Lung (tissue), 11 donors: ENCODE measurements at regions not wholly inside any gene's neighbourhood (a gene's known extent, or its start where the extent isn't known, plus 50 kb on each side); places are given as distances from the start of the nearest gene placed in this dataset.
"Not testable (repeated sequence)": the region's sequence is repeated elsewhere in the genome, so short reads cannot be mapped to it uniquely, and the experiment has no call there.

Experiments
- ATAC-seq: fragments of 200-7000 bp; cut with Tn5 transposase; one replicate; pipeline ENCODE4 v1.9.1; 2020; ENCODE audit warnings: moderate number of reproducible peaks; ENCODE audit not compliant: insufficient read depth, low FRiP score
- DNase-seq, 3 donors: peaks; one replicate each; pipeline ENCODE4 v3.0.0-alpha.2; 2013 to 2017
- H3K27ac ChIP-seq, 2 donors: one replicate each; pipeline ENCODE4 v1.5.1; 2013; ENCODE audit warnings: mild to moderate bottlenecking in 2 of 2, moderate library complexity in 2 of 2, control low read depth in 1 of 2, inconsistent platforms in 1 of 2, low read depth in 1 of 2, low read length in 1 of 2
- H3K27me3 ChIP-seq, 3 donors: one replicate each; pipeline ENCODE4 v1.5.1; 2013; ENCODE audit warnings: low read length in 2 of 3; ENCODE audit not compliant: control insufficient read depth in 3 of 3, insufficient read depth in 3 of 3
- H3K36me3 ChIP-seq, 4 donors: one replicate each; pipeline ENCODE4 v1.5.1; 2013; ENCODE audit warnings: low read length in 4 of 4, mild to moderate bottlenecking in 1 of 4, moderate library complexity in 1 of 4; ENCODE audit not compliant: control insufficient read depth in 4 of 4, insufficient read depth in 4 of 4
- H3K4me1 ChIP-seq, 5 donors: one replicate each; pipeline ENCODE4 v1.5.1; 2013; ENCODE audit warnings: low read length in 5 of 5, mild to moderate bottlenecking in 2 of 5, moderate library complexity in 1 of 5; ENCODE audit not compliant: control insufficient read depth in 5 of 5, insufficient read depth in 5 of 5
- H3K4me3 ChIP-seq: one replicate; pipeline ENCODE4 v1.5.1; 2013; ENCODE audit warnings: mild to moderate bottlenecking, control low read depth, moderate library complexity
- H3K9ac ChIP-seq, 2 donors: one replicate each; pipeline ENCODE4 v1.5.1; 2013; ENCODE audit warnings: low read length in 2 of 2, control low read depth in 1 of 2; ENCODE audit not compliant: insufficient read depth in 1 of 2
- H3K9me3 ChIP-seq, 4 donors: one replicate each; pipeline ENCODE4 v1.5.1; 2013; ENCODE audit warnings: low read length in 3 of 4, mild to moderate bottlenecking in 1 of 4, moderate library complexity in 1 of 4; ENCODE audit not compliant: control insufficient read depth in 4 of 4, insufficient read depth in 3 of 4
- WGBS, 2 donors: extraction: QIAGEN DNeasy Blood & Tissue Kit; methylation state at CpG; one replicate each; pipeline ENCODE4 v1.1.7; 2013; 5-methylcytosine and 5-hydroxymethylcytosine counted together
- TF ChIP-seq, protein P1 (sequence below): IDR thresholded peaks from 2 replicates; pipeline ENCODE4 v1.5.1; 2012; ENCODE audit warnings: mild to moderate bottlenecking; ENCODE audit errors: control extremely low read depth, extremely low read depth
- donor health status: control.
- donor health status: control.
- donor health status: Bipolar disorder and iron deficiency.
- donor health status: healthy.
- donor health status: DM: yes; HTN: yes; CAD: no.

DNA sequence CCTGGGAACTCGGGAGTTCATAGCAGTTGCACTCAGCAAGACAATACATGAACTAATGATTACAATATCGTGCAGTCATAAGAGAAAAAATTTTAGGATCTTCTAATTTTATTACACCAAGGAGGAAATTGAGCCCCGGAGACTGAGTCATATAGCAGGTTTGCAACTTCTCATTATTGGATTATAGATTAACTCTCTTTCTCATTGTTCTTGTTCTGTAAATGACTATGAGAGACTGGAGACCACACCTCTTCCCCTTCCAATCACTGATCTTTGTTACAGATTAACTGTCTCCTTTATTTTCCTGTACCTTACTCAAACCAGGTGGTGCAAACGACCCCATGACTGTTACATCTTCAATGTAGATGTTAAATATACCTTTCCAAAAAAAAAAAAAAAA, 435.8 kb upstream of the DDX18 start:
- WGBS, 2 donors = 49 to 63% methylated on average over 4 of the region's 4 CpGs
- Histone ChIP-seq H3K9me3 (peaks cover 0 to 4% (median 0%) of the 10 kb centered on the region in 4 donors), H3K9ac (no peak overlapping the region), H3K4me1 (no peaks in the 10 kb centered on the region), H3K27me3 (no peaks in the 10 kb centered on the region), H3K36me3 (no peaks in the 10 kb centered on the region), H3K27ac (no peak overlapping the region), H3K4me3 (no peak overlapping the region)
- DNase-seq (no peak), ATAC-seq (no peak)
- TF ChIP-seq, protein P1, sequence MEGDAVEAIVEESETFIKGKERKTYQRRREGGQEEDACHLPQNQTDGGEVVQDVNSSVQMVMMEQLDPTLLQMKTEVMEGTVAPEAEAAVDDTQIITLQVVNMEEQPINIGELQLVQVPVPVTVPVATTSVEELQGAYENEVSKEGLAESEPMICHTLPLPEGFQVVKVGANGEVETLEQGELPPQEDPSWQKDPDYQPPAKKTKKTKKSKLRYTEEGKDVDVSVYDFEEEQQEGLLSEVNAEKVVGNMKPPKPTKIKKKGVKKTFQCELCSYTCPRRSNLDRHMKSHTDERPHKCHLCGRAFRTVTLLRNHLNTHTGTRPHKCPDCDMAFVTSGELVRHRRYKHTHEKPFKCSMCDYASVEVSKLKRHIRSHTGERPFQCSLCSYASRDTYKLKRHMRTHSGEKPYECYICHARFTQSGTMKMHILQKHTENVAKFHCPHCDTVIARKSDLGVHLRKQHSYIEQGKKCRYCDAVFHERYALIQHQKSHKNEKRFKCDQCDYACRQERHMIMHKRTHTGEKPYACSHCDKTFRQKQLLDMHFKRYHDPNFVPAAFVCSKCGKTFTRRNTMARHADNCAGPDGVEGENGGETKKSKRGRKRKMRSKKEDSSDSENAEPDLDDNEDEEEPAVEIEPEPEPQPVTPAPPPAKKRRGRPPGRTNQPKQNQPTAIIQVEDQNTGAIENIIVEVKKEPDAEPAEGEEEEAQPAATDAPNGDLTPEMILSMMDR = no peak

DNA sequence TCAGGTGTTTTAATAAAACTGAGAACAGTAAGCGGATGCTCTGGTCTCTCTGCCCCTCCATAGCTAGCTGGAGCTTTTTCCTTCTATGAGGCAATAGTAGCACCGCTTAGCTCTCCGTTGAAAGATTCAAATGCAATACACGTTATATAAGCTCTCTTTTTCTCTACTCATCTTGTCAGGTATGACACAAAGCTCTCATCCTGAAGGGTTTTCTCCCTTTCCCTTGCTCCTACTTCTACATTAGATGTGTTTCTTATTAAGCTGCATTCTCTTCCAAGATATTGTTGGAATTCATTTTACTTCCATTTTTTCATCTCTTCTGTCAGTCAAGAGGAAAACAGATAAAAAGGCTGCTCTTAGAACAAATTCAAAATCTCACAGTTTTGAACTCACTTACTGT, 434.6 kb upstream of the DDX18 start:
- H3K4me1 ChIP-seq = no peaks in the 10 kb centered on the region
- 86 to 88% methylated on average over 4 of the region's 4 CpGs for WGBS, 2 donors
- no peak overlapping the region for H3K4me3 ChIP-seq
- H3K27ac ChIP-seq = no peak overlapping the region
- H3K9ac ChIP-seq = no peak overlapping the region
- no peaks in the 10 kb centered on the region for H3K27me3 ChIP-seq
- no peak for DNase-seq
- no peaks in the 10 kb centered on the region for H3K36me3 ChIP-seq
- H3K9me3 ChIP-seq = peaks cover 0 to 4% (median 0%) of the 10 kb centered on the region in 4 donors
- no peak for ATAC-seq
- TF ChIP-seq, protein P1 = no peak

DNA sequence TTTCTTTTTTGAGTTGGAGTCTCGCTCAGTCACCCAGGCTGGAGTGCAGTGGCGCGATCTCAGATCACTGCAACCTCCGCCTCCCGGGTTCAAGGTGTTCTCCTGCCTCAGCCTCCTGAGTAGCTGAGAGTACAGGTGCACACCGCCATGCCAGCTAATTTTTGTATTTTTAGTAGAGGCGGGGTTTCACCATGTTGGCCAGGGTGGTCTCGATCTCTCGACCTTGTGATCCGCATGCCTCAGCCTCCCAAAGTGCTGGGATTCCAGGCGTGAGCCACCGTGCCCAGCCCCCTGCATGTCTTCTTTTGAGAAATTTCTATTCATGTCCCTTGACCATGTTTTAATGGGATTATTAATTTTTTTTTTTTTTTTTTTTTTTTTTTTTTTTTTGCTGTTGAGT, 430.5 kb upstream of the DDX18 start:
- H3K9me3 ChIP-seq, ATAC-seq, H3K27ac ChIP-seq, H3K9ac ChIP-seq, H3K4me3 ChIP-seq, H3K36me3 ChIP-seq, H3K4me1 ChIP-seq, H3K27me3 ChIP-seq, DNase-seq: not testable (repeated sequence)
- WGBS, 2 donors = 95 to 96% methylated on average over 12 of the region's 12 CpGs

DNA sequence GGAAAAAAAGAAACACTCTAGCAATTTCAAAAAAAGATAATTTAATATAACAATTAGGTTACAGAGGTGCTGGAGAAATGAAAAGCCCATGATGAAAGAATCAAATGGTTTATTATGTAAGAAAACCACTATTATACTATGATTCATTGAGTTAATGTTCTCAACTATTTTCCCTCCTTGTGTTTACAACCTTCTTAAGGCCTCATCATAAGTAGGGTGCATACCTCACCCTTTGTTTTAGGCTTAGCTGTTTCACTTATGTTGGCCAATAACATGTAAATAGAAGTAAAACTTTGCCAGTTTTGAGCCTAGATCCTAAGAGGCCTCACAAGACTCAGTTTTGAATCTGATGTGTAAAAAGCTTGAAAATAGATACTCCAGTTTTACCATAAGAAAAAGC, 418.3 kb upstream of the DDX18 start:
- TF ChIP-seq, protein P1 = no peak
- Histone ChIP-seq H3K36me3 (no peaks in the 10 kb centered on the region), H3K27ac (no peak overlapping the region), H3K4me1 (no peaks in the 10 kb centered on the region), H3K9ac (no peak overlapping the region), H3K27me3 (no peaks in the 10 kb centered on the region), H3K9me3 (no peaks in the 10 kb centered on the region), H3K4me3 (no peak overlapping the region)
- no peak for ATAC-seq
- no peak for DNase-seq
